ENCODE measurements at regions not wholly inside any gene's neighbourhood (a gene's known extent, or its start where the extent isn't known, plus 50 kb on each side); places are given as distances from the start of the nearest gene placed in this dataset.

DNA sequence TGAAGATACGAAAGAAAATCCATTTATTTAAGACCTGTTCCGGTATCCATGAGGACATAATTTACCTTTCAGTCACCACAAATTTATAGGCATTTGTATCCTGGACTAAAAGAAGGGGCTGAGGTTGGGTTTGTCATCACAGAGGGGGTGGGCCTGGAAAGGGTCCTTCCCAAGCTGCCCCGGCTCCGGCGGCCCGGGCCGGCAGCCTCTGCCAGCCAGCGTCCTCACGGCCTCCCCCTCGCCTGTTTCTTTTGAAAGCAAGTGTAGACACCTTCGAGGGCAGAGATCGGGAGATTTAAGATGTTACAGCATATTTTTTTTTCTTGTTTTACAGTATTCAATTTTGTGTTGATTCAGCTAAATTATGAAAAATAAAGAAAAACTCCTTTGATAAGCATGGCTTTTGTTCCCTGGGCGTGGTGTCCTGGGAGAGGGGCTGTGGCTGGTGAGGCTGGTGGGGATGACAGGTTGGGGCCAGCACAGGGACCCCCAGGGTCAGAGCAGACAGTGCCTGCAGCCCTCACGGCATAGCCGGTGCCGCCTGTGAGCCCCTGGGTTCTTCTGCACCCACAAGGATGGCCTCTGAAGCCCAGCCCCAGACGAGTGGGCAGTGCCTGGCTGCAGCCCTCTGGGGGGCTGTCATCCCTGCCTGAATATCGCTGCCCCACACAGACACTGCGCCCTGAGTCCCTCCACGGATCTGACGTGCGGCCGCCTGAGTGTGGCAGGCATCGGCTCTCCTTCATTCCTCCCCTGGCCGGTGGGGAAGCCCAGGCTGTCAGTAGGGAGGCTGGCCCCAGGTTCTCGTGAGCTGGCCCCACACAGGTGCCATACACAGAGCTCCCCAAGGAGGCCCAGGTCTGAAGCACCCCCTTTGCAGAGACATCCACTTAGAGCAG lies 1075.9 kb downstream of the BRD1 start:
- DNase-seq (ENCODE audit: low read depth in 3 of 3): no peak

DNA sequence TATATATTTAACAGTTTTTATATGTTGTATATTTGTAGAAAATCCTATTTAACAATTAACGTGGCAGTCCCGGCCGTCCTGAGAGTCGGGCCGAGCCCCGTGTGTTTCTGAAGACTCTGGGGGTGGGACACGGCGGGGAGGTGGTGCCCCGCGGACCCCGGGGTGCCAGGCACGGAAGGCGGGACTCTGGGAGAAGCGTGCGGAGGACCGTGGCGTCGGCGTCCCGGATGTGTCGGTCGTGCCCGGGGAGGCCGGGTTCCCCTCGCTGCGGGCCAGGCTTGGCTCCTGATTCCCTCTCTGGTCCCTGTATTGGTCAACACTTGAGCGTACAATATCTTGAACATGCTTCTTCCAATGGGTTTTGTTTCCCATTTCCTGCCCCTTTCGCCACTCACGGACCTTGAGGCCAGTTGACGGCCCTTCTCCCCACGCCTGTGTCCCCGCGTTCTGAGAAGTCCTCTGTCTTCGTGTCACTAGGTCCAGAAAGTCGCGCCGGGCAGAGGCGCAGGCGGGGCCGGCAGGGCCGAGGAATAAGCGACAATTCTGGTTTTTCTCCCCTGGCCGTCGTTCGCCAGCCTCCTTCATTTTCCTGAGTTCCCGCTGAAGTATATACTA lies 1076.7 kb downstream of the BRD1 start:
- no peak for DNase-seq (ENCODE audit: low read depth in 3 of 3)

DNA sequence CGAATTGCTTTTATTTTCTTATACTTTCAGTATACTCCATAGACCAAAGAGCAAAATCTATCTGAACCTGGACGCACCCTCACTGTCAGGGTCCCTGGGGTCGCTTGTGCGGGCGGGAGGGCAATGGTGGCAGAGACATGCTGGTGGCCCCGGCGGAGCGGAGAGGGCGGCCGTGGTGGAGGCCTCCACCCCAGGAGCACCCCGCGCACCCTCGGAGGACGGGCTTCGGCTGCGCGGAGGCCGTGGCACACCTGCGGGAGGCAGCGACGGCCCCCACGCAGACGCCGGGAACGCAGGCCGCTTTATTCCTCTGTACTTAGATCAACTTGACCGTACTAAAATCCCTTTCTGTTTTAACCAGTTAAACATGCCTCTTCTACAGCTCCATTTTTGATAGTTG lies 1077.4 kb downstream of the BRD1 start:
- no peak for DNase-seq (ENCODE audit: low read depth in 3 of 3)

DNA sequence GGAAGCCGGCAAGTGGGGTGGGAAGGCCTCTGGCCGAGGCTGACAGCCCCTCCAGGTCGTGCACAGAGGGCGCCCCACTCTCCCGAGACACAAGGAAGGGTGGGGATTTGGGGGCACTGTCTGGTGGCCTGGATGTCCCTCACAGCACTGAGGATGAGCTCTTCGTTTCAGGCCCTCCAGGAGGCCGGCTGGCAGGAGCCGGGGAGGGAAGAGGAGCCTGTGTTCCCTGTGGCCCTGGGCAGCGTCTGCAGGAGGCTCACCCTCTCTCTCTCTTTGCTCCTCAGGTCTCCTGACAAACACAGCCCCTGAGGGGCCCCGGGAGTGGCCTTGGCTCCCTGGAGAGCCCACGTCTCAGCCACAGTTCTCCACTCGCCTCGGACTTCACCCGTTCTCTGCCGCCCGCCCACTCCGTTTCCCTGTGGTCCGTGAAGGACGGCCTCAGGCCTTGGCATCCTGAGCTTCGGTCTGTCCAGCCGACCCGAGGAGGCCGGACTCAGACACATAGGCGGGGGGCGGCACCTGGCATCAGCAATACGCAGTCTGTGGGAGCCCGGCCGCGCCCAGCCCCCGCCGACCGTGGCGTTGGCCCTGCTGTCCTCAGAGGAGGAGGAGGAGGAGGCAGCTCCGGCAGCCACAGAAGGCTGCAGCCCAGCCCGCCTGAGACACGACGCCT lies 1078.0 kb downstream of the BRD1 start:
- no peak for DNase-seq (ENCODE audit: low read depth in 3 of 3)

DNA sequence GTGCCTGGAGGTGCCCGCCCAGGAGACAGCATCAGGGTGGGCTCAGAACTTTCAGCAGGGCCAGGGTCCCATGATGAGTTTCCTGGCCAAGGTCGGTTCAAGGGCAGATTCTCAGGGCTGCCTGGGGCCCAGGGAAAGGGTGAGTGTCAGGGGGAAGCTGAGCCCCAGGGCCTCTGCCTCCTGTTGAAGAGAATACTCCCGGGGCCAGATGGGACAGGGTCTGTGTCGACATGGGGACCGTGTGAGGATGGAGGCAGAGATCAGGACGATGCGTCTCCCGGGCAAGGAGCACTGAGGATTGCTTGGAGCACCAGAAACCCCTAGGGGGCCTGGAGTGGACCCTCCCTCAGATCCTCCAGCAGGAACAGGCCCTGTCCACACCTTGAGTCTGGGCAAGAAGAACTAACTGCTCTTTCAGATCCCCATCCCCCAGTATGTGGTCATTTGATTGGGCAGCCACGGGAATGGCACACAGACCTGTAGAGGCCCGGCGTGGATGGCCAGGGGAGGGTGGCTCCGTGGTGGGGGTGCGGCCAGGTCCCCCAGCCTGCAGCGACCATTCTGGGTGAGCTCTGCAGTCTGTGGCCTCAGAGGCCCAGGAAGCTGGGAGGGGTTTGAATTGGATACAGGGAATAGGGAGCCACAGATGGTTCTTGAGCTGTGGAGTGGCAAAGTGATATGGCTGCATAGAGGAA lies 1078.7 kb downstream of the BRD1 start:
- no peak for DNase-seq (ENCODE audit: low read depth in 3 of 3)

DNA sequence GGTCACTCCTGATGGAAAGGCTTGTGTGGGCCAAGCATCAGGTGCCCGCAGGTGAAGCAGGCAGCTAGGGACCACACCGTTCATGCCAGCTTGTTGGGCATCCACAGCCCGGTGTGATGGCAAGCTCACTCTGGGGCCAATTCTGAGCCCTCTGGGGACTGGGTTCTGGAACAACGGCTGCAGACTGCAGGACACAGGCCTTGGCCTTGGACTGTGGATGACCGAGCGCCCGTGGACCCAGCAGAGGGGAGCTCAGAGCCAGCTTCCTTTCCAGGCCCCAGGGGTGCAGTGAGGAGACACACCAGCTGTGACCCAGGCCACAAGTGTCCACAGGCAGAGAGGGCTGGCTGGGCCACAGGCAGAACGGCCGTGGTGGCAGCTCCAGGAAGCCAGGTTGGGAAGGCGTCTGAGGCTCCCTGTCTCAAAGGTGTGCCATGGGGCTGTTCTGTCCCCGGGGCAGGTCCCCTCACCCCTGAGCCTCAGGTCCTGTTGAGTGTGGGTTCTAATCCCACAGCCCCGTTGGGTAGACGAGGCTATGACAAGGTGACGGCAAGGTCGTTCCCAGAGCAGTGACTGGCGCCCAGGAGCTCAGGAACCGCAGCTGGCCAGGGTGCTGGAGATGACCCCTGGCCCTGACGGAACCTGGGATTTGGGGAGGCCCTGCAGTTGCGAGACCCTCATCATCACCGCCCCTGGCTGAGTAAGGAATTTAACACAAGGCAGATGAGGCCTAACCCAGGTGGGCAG lies 1079.4 kb downstream of the BRD1 start:
- no peak for DNase-seq (ENCODE audit: low read depth in 3 of 3)

DNA sequence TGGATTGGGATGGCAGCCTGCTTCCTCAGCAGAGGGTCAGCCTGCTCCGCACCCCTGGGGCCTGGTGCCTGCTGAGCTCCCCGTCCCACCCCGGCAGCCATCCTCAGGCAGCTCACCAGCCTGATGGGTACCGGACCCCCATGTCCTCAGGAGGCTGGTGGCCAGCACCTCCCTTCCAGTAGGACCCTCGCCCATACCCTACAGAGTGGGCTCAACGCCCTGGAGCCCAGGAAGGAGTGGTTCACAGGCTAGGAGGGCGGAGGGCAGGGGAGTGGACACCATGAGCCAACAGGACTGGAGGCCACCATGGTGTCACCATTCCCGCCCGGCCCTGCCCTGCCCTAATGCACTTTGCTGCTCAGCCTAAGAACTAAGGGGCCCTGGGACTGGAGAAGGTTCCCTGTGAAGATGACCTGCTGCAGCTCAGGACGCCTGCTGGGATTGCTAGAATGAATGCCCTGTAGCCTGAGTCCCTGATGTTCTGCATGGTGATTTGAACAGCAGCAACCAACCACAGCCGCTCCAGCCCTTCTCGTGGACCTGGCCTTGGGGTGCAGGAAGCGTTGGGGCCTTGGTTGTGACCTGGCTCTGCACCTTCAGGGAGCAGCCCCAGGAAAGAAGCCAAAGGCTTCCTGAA lies 1080.8 kb downstream of the BRD1 start:
- no peak for DNase-seq (ENCODE audit: low read depth in 3 of 3)

DNA sequence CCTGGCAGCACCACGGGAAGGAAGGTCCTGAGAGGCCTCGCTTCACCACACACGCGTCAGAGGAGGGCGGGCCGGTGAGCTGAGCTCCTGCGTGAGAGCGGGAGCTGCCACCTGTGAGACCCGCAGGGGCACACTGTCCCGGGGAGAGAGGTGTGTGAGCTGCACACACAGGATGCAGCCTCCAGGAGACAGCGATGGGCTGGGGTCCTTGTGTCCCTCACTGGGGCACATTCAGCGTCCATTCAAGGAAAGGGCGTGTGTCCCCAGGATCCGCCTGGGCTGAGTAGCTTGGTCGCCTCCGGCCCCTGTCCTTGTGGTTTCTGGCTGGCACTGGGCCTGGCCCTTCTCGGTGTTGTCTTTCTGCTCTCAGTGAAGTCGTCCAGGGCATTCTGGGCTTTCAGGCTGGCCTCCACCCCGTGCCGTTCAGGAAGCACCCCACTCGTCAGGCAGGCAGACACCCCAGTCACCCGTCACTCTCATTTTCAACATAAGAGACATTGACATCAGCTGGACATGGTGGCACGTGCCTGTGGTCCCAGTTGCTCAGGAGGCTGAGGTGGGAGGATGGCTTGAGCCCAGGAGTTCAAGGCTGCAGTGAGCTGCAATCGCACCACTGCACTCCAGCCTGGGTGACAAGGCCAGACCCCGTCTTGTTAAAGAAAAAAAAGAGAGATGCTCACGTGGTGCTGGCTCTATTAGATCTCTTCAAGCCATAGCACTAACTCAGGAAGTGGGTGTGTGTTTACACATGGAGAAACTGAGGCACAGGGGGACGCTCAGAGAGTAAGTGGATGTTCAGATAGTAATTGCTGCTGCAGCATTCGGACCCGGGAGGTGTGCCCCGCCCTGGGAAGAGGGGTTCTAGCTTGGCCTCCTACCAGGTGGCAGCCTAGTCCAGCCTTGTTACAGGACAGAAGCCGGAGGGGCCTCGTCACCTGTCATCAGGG lies 1081.6 kb downstream of the BRD1 start:
- DNase-seq (ENCODE audit: low read depth in 3 of 3): no peak

DNA sequence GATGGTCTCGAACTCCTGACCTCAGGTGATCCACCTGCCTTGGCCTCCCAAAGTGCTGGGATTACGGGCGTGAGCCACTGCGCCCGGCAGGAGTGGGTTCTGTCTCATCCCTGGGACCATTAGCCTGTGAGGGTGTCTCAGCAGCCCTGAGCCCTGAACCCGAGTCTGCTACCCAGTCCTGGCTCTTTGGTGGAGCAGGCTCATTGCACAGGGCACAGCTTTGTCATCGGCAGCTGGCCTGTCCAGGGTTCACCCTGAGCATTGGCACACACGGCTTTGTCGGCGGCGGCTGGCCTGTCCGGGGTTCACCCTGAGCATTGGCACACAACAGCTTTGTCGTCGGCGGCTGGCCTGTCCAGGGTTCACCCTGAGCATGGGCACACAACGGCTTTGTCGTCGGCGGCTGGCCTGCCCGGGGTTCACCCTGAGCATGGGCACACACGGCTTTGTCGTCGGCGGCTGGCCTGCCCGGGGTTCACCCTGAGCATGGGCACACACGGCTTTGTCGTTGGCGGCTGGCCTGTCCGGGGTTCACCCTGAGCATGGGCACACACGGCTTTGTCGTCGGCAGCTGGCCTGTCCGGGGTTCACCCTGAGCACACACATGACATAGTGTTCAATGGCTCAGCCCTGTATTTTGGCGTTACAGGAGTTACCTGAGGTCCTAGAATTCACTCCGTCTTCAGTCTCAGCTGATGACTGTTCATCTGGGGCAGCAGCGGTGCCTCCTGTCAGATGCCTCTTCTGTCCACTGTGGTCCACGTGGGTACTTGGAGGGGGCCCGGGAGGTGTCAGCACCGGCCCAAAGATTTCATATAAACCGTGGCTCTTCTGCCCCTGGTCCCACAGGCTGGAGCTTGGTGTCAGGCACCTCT lies 1082.5 kb downstream of the BRD1 start:
- no peak for DNase-seq (ENCODE audit: low read depth in 3 of 3)

DNA sequence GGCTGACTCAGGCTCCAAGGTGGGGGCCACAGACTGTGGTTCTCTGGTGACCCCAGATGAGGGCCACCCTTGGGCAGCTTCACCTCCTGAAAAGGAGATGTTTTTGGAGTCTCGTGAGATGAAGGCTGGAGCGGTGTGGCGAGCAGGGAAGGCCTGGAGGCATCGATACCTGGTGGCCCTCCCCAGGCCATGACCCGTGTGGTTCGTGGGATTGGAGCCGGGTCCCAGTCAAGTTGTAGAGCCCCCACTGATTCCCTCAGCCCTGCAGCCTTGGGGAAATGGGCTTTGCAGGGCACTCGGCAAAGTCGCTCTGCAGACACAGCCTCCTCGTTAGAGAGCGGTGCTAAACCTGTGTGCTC lies 1083.4 kb downstream of the BRD1 start:
- no peak for DNase-seq (ENCODE audit: low read depth in 3 of 3)

DNA sequence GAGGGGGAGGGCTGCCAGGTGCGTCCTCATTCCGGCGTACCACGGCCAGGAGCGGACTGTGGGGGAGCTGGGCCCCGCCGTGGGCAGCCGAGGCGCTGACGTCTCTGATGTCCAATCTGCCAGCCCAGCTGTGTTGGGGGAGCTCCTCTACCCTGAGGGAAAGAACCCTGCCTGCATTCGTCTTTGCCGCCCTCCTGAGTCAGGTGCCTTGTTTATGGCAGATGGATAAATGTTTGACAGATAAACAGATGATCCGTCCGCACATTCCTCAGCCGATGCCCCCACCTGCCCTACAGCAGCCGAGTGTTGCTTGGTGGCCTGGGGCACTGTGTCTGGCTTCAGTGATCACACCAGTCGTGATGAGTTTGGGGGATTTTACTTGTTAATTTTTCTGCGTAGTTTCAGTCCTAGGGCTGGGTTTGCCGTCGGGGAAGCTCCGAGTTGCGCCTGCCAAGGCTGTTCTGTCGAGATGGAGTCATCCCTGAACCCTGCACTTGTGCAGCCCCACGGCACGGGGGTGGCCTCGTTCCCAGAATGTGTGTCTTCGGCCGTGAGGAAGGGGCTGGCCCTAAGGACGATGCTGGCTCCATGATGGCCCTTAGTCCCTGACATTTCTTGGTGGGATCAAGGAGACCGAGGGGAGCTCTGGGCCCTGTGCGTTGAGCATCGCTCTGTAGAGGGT lies 1083.9 kb downstream of the BRD1 start:
- no peak for DNase-seq (ENCODE audit: low read depth in 3 of 3)

DNA sequence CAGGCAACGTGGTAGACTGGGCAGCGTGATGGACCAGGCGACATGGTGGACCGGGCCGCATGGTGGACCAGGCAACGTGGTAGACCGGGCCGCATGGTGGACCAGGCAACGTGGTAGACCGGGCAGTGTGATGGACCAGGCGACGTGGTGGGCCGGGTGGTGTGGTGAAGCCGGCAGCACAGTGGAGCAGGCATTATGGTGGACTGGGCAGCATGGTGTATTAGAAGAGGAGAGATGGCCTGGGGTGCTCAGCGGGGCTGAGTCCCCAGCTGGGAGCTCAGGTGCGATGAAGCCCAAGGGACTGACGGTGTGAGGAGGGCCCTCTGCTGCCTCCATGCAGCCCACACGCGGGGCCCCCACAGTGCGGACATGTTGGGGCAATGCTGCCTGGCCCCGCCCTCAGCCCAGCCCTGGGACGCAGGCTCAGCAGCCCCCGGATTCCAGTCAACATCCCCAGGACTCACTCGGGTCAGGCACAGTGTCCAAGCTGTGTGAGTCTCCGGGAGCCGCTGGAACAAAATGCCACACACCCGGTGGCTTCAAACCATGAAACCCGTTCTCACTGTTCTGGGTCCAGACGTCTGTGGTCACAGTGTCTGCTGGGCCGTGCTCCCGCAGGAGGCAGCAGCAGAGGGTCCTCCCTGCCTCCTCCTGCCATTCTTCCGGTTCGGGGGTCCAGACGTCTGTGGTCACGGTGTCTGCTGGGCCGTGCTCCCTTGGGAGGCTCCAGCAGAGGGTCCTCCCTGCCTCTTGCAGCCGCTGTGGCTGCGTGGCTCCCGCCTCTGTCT lies 1084.9 kb downstream of the BRD1 start:
- no peak for DNase-seq (ENCODE audit: low read depth in 3 of 3)

DNA sequence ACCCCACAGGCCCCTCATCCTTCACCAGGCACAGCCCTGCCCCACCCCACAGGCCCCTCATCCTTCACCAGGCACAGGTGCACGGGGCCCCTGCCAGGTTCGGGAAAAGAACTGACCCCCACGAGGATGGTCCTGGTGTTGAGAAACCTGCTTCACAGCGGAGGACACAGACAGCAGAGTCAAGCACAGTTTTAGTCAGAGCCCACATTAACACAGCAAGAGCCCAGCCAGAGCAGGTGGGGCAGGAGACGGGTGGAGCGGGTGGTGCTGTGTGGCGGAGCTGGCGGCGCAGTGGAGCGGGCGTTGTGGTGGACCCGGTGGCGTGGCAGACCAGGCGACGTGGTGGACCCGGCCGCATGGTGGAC lies 1085.5 kb downstream of the BRD1 start:
- no peak for DNase-seq (ENCODE audit: low read depth in 3 of 3)

DNA sequence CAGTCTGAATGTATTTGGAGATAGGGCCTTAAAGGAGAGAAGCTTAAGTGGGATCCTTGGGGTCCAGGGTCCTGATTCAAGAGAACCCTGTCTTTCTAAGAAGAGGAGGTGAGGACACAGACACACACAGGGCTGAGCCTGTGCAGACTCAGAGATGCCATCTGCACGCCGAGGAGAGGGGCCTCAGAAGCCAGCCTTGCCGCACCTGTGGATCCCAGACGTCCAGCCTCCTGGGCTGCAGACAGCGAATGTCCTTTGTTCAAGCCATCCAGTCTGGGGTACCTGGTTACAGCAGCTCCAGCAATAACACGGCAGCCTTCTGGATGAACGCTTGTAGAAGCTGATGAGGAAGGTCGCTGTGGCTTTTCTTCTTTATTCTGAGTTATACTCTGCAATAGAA lies 1086.1 kb downstream of the BRD1 start:
- no peak for DNase-seq (ENCODE audit: low read depth in 3 of 3)

DNA sequence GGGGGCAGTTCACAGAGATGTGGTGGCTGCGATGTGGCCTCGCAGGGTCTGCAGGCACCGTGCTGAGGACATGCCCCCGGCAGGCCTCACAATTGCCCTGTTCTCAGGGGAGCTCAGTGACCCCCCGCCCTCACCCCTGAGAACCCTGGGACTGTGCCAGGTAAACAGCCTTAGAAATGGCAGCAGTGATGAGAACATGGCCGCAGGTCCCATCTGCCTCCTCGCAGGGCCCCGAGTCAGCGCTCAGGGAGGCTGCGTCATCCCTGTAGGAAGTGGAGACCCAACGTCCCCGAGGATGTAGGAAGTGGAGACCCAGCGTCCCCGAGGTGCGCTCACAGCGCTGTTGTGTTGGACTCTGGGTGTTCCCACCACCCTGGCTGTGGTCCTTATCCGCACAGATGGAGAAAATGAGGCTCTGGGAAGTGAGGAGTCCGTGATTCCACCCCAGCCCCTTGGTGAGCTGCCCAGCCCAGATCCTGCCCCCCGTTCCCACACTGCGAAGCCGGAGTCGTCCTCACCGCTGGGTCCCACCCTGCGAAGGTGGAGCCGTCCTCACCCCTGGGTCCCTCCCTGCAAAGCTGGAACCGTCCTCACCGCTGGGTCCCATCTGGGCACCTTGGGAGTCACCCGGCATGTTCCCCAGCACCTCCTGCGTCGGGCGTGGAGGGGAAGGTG lies 1086.8 kb downstream of the BRD1 start:
- no peak for DNase-seq (ENCODE audit: low read depth in 3 of 3)

DNA sequence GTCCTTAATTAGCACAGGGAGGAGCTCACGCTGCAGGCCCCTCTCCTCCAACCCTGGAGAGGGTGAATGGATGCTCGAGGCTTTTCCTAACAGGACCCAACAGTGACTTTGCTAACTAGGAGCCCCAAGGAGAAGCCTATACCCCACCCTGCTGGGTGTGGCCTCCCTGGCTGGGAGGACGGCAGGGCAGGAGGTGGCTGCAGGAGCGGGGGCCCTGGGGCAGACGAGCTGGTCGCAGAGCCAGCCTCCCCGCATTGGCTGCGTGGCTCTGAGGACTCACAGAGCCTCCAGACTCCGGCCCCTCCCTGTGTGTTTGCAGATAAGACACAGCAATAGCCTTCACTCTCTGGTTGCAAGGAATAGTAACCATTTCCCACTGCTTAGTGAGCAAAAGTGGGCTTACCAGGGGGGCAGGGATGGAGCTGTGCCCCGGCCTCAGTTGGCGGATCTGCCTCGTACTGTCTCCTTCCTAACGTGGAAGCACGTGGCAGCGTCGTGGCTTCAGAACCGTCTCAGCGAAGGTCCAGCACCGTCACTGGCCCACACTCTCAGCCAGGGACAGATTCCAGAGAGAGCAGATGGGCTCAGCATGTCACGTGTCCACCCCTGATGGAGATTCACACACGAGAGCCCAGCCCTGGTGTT lies 1087.5 kb downstream of the BRD1 start:
- DNase-seq (ENCODE audit: low read depth in 3 of 3): no peak
